ENCODE measurements at regions not wholly inside any gene's neighbourhood (a gene's known extent, or its start where the extent isn't known, plus 50 kb on each side); places are given as distances from the start of the nearest gene placed in this dataset.
"Not testable (repeated sequence)": the region's sequence is repeated elsewhere in the genome, so short reads cannot be mapped to it uniquely, and the experiment has no call there.

GRCh38 chr9:115543511-115543910, 425.6 kb upstream of the TNC start:
- no peak for DNase-seq (ENCODE audit: low read depth)

- no peak for DNase-seq (ENCODE audit: low read depth)
Observed at GRCh38 chr9:115548609-115549260, 430.8 kb upstream of the TNC start.

GRCh38 chr9:115551396-115551795, 433.4 kb upstream of the TNC start:
- no peak for DNase-seq (ENCODE audit: low read depth)

GRCh38 chr9:115553060-115553773, 435.3 kb upstream of the TNC start:
- DNase-seq (ENCODE audit: low read depth) = no peak

- no peak for DNase-seq (ENCODE audit: low read depth)
Observed at GRCh38 chr9:115556432-115556831, 438.5 kb upstream of the TNC start.

GRCh38 chr9:115575147-115575546, 457.2 kb upstream of the TNC start:
- no peak for DNase-seq (ENCODE audit: low read depth)

GRCh38 chr9:115585458-115585857, 467.5 kb upstream of the TNC start:
- DNase-seq (ENCODE audit: low read depth) = not testable (repeated sequence)

GRCh38 chr9:115587310-115587709, 469.4 kb upstream of the TNC start:
- no peak for DNase-seq (ENCODE audit: low read depth)

- peak; percentile 96 for DNase-seq (ENCODE audit: low read depth)
Observed at GRCh38 chr9:115590011-115590410, 472.1 kb upstream of the TNC start.

GRCh38 chr9:115591584-115591984, 473.6 kb upstream of the TNC start:
- DNase-seq (ENCODE audit: low read depth) = peak; percentile 96

- no peak for DNase-seq (ENCODE audit: low read depth)
Observed at GRCh38 chr9:115593587-115594091, 475.7 kb upstream of the TNC start.

GRCh38 chr9:115594557-115594956, 476.6 kb upstream of the TNC start:
- DNase-seq (ENCODE audit: low read depth) = no peak

- DNase-seq (ENCODE audit: low read depth) = peak; percentile 95
Observed at GRCh38 chr9:115596021-115596745, 478.2 kb upstream of the TNC start.

GRCh38 chr9:115596746-115597080, 478.8 kb upstream of the TNC start:
- DNase-seq (ENCODE audit: low read depth) = no peak

GRCh38 chr9:115597330-115597895, 479.5 kb upstream of the TNC start:
- DNase-seq (ENCODE audit: low read depth) = no peak

GRCh38 chr9:115598751-115599150, 480.8 kb upstream of the TNC start:
- no peak for DNase-seq (ENCODE audit: low read depth)

GRCh38 chr9:115599898-115600297, 481.9 kb upstream of the TNC start:
- DNase-seq (ENCODE audit: low read depth) = no peak

- no peak for DNase-seq (ENCODE audit: low read depth)
Observed at GRCh38 chr9:115601434-115601833, 483.5 kb upstream of the TNC start.

- DNase-seq (ENCODE audit: low read depth) = peak; percentile 97
Observed at GRCh38 chr9:115604831-115605483, 487.0 kb upstream of the TNC start.

- DNase-seq (ENCODE audit: low read depth) = no peak
Observed at GRCh38 chr9:115606838-115607237, 488.9 kb upstream of the TNC start.

GRCh38 chr9:115614326-115614999, 496.5 kb upstream of the TNC start:
- DNase-seq (ENCODE audit: low read depth) = no peak

- DNase-seq (ENCODE audit: low read depth) = no peak
Observed at GRCh38 chr9:115615000-115615401, 497.0 kb upstream of the TNC start.
